ENCODE measurements at regions not wholly inside any gene's neighbourhood (a gene's known extent, or its start where the extent isn't known, plus 50 kb on each side); places are given as distances from the start of the nearest gene placed in this dataset.

DNA sequence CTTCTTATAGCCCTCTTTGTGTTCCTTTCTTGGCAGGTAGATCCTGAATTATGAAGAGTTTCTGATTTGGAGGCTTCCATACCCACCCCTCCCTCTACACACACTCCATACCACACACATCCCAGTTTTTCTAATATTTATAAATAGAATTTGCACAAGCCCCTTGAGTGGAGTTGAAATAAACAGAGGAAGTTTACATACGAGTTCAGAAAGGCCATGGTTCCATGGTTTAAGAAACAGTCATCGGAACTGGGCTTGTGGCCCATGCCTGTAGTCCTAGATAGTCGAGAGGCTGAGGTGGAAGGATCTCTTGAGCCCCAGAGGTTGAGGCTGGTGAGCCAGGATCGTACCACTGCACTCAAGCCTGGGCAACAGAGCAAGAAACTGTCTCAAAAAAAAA lies 62.7 kb upstream of the TANC1 start:
- DNase-seq: no peak

DNA sequence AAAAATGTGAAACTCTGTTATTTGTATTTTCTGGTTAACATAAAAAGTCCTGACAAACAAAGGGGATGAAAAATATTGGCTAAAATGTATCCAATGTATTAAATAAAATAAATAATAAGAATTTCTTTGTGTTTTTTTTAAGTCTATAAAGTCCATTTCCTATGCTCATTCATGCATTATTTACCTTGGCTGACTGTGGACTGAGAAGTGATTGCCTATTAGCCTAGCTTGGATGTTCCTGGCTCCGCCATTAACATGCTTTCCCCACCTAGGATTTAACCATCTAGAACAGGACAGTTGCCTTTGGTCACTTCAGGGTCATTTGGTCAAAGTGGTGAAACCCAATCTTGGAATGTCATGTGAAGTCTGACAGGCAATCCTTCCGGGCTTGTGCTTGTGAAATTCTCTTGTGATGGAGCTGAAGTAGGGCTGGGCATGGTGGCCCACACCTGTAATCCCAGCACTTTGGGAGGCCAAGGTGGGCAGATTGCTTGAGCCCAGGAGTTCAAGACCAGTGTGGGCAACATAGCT lies 60.4 kb upstream of the TANC1 start:
- no peak for DNase-seq

DNA sequence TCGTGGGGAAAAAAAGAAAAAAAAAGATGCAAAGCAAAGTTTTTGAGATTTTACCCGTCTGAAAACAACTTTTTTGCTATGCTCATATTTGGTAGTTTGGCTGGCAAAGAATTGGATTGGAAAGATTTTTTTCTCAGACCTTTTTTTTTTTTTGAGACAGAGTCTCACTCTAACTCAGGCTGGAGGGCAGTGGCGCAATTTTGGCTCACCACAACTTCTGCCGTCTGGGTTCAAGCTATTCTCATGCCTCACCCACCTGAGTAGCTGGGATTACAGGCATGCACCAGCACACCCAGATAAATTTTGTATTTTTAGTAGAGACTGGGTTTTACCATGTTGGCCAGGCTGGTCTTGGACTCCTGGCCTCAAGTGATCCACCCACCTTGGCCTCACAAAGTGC lies 56.3 kb upstream of the TANC1 start:
- no peak for DNase-seq

DNA sequence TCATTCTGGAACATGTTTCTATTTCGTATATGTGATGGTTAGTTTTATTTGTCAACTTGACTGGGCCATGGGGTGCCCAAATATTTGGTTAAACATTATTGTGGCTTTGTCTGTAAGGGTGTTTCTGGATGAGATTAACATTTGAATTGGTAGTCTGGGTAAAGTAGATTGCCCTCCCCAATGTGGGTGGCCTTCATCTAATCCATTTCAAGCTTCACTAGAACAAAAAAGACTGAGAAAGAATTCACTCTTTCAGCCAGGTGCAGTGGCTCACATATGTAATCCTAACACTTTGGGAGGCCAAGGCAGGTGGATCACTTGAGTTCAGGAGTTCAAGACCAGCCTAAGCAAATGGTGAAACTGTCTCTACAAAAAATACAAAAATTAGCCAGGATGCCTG lies 55.7 kb upstream of the TANC1 start:
- DNase-seq: no peak

DNA sequence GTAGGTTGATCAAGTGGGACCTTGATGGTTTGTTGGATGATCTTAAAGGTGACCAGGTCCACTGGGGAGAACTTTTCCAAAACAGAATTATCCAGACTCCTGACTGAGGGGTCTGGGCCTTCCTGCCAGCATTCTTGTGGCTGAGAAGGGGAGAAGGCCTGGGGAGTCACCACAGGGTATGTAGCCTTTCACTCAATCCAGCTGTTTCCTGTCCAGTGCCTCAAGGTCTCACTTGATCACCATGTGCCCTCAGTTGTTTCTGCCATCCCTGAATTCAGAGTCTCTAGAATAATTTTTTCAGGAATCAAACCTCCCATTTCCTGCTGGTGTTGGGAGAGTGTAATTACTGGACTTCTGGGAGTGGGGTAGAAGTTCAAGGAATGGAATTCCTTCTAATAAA lies 54.4 kb upstream of the TANC1 start:
- DNase-seq: no peak

DNA sequence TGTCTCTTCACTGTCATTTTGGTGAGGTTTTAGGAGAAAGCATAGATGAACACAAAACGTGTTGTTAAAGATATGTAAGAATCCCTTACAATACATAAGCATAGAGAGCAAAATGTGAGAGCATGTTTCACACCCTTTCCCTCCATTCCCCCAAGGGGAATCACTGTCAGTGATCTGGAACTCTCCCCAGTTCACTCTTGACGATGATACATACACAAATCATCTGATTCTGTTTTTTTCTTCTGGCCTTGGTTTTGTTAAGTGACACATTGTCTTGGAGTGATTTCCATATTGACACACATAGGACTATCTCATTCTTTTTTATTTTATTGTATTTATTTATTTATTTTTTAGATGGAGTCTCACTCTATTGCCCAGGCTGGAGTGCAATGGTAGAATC lies 53.7 kb upstream of the TANC1 start:
- DNase-seq: no peak

DNA sequence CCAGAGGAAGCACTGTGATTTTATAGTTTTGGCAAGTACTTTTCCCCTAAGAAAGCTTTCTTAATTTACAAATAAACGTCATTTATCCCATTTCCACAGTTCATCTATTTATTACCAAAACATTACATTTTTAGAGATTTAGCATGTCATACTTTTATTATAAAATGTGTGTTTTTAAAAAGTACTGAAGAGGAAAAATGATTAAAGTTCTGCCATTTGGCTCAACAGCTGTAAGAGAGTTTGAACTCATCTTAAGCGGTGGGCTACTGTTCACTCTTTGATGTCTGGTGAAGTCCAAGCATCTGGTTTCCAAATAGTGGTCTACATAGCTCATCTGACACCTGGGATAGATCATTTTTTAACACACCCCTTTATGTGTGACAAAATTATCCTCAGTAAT lies 51.3 kb upstream of the TANC1 start:
- no peak for DNase-seq

DNA sequence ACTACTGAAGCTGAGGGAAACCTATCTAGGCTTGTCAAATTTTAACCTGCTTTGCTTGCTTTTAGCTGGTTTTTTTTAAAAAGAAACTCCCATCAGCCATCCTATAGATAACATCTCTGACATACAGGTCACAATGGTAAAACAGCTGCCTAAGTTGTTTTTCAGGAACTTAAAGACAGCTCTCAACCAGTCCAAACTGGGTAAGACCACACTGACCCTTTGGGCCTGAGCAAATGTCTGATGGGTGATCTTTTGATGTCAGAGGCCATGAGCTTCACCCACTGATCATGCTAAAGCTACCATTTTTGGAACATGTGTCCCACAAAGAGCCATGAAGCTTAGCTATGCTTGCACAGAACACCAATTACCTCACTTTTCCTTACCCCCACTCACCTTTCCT lies 50.0 kb upstream of the TANC1 start:
- DNase-seq: no peak

All from activated CD4-positive, alpha-beta T cell treated with anti-CD3 and anti-CD28 coated beads, Interleukin-2, amount 50 U/mL, for 16 hours (primary cell).